ENCODE measurements at regions not wholly inside any gene's neighbourhood (a gene's known extent, or its start where the extent isn't known, plus 50 kb on each side); places are given as distances from the start of the nearest gene placed in this dataset.

GRCh38 chr10:109166935-109167334, 756.4 kb downstream of the XPNPEP1 start:
- H3K36me3 ChIP-seq (ENCODE audit: insufficient read depth), result no peaks in the 10 kb centered on the region
- H2AFZ ChIP-seq, result no peak overlapping the region
- H3K4me1 ChIP-seq (ENCODE audit: insufficient read depth), result no peaks in the 10 kb centered on the region
- Mint-ChIP-seq H3K4me3 (no peak overlapping the region), H3K27me3 (ENCODE audit: insufficient read depth, low read depth, poor library complexity) (no peaks in the 10 kb centered on the region), H3K36me3 (ENCODE audit: low read depth) (no peaks in the 10 kb centered on the region), H3K27ac (no peak overlapping the region), H3K9me3 (no peaks in the 10 kb centered on the region), H3K4me1 (no peaks in the 10 kb centered on the region)
- no peaks in the 10 kb centered on the region for H3K27me3 ChIP-seq (ENCODE audit: insufficient read depth)
- no peak for ATAC-seq
- H4K20me1 ChIP-seq (replicated peaks; ENCODE audit: insufficient read depth), result no peaks in the 10 kb centered on the region
- no peak for DNase-seq (ENCODE audit: low spot score)
- no peak overlapping the region for H3K4me2 ChIP-seq
- H3K4me3 ChIP-seq, result no peak overlapping the region
- H3K79me2 ChIP-seq (replicated peaks; ENCODE audit: insufficient read depth), result no peaks in the 10 kb centered on the region
- no peaks in the 10 kb centered on the region for H3F3A ChIP-seq (replicated peaks; ENCODE audit: low read depth)
- no peak for TF ChIP-seq POLR2AphosphoS5 (IDR thresholded peaks at IDR 0.05; ENCODE audit: low read depth)
- no peak for TF ChIP-seq CTCF (conservative IDR thresholded peaks at IDR 0.05; ENCODE audit: low read depth in 2 of 2)
- no peak for TF ChIP-seq STAT1 (IDR thresholded peaks at IDR 0.05; ENCODE audit: unreplicated experiment)
- TF ChIP-seq ZNF462 (CRISPR knock-in tag; IDR thresholded peaks at IDR 0.05), result no peak
- no peak for TF ChIP-seq JUNB (IDR thresholded peaks at IDR 0.05; ENCODE audit: unreplicated experiment)
- TF ChIP-seq REST (IDR thresholded peaks at IDR 0.05; ENCODE audit: unreplicated experiment), result no peak
- no peak for TF ChIP-seq CREB1 (CRISPR knock-in tag; IDR thresholded peaks at IDR 0.05; ENCODE audit: low read depth)
- TF ChIP-seq ETS1 (IDR thresholded peaks at IDR 0.05), result no peak
- no peak for TF ChIP-seq NANOG (IDR thresholded peaks at IDR 0.05; ENCODE audit: borderline replicate concordance)
- no peak for TF ChIP-seq ZNF114 (CRISPR knock-in tag; IDR thresholded peaks at IDR 0.05)
- TF ChIP-seq ZNF331 (CRISPR knock-in tag; IDR thresholded peaks at IDR 0.05; ENCODE audit: low read depth), result no peak
- no peak for TF ChIP-seq EZH2phosphoT487 (IDR thresholded peaks at IDR 0.05; ENCODE audit: unreplicated experiment)
- TF ChIP-seq EZH2 (IDR thresholded peaks at IDR 0.05; ENCODE audit: low read depth, unreplicated experiment), result no peak
- H3K27ac ChIP-seq (ENCODE audit: low read depth), result no peak overlapping the region
- H3K9me2 ChIP-seq (ENCODE audit: insufficient read depth), result peaks cover 9% of the 10 kb centered on the region; the same call in 1 of the 2 replicates

Data from GM23338 (cell line).